NCI-H146 (cell line): ENCODE measurements at regions not wholly inside any gene's neighbourhood (a gene's known extent, or its start where the extent isn't known, plus 50 kb on each side); places are given as distances from the start of the nearest gene placed in this dataset.
"Not testable (repeated sequence)": the region's sequence is repeated elsewhere in the genome, so short reads cannot be mapped to it uniquely, and the experiment has no call there.

Experiments
- DNase-seq: peaks from one replicate; lab custom pipeline; 2025; lab: John Stamatoyannopoulos, UW

GRCh38 chr2:113386780-113387433 lies 50.6 kb upstream of the ZNG1B start:
- not testable (repeated sequence) for DNase-seq

- DNase-seq: not testable (repeated sequence)
Measured at GRCh38 chr2:113379621-113380020, 57.9 kb upstream of the ZNG1B start.

GRCh38 chr2:113376913-113377445 lies 60.5 kb upstream of the ZNG1B start:
- no peak for DNase-seq

GRCh38 chr2:113376253-113376912 lies 61.1 kb upstream of the ZNG1B start:
- DNase-seq: no peak

GRCh38 chr2:113374857-113375256 lies 62.6 kb upstream of the ZNG1B start:
- DNase-seq: not testable (repeated sequence)

- DNase-seq: not testable (repeated sequence)
Measured at GRCh38 chr2:113372258-113372834, 65.1 kb upstream of the ZNG1B start.

- no peak for DNase-seq
Measured at GRCh38 chr2:113370478-113371091, 66.9 kb upstream of the ZNG1B start.

- no peak for DNase-seq
Measured at GRCh38 chr2:113370030-113370429, 67.5 kb upstream of the ZNG1B start.

- DNase-seq: not testable (repeated sequence)
Measured at GRCh38 chr2:113368581-113368980, 68.9 kb upstream of the ZNG1B start.

- DNase-seq: not testable (repeated sequence)
Measured at GRCh38 chr2:113366821-113367220, 70.7 kb upstream of the ZNG1B start.

GRCh38 chr2:113365791-113366190 lies 71.7 kb upstream of the ZNG1B start:
- not testable (repeated sequence) for DNase-seq

GRCh38 chr2:113365290-113365689 lies 72.2 kb upstream of the ZNG1B start:
- not testable (repeated sequence) for DNase-seq

- no peak for DNase-seq
Measured at GRCh38 chr2:113361051-113361450, 76.4 kb upstream of the ZNG1B start.

GRCh38 chr2:113357071-113357470 lies 78.3 kb upstream of the PAX8 start:
- no peak for DNase-seq

GRCh38 chr2:113356284-113356683 lies 77.6 kb upstream of the PAX8 start:
- not testable (repeated sequence) for DNase-seq

- not testable (repeated sequence) for DNase-seq
Measured at GRCh38 chr2:113355339-113356015, 76.8 kb upstream of the PAX8 start.

- DNase-seq: no peak
Measured at GRCh38 chr2:113351375-113352355, 72.9 kb upstream of the PAX8 start.

- not testable (repeated sequence) for DNase-seq
Measured at GRCh38 chr2:113343800-113344199, 65.1 kb upstream of the PAX8 start.

- no peak for DNase-seq
Measured at GRCh38 chr2:113342650-113343049, 63.9 kb upstream of the PAX8 start.

- DNase-seq: not testable (repeated sequence)
Measured at GRCh38 chr2:113341870-113342253, 63.1 kb upstream of the PAX8 start.
